Vagina (tissue), 2 donors: ENCODE measurements at regions not wholly inside any gene's neighbourhood (a gene's known extent, or its start where the extent isn't known, plus 50 kb on each side); places are given as distances from the start of the nearest gene placed in this dataset.

Experiments used
- POLR2A ChIP-seq, 2 donors: fragments of 450-650 bp; IDR thresholded peaks; one replicate each; pipeline ENCODE4 v1.6.1; 2017; ENCODE audit warnings: antibody characterized with exemption in 2 of 2, mild to moderate bottlenecking in 2 of 2, moderate library complexity in 2 of 2
- POLR2AphosphoS5 ChIP-seq, 2 donors: sonication (generic); formaldehyde crosslinking; IDR thresholded peaks; one replicate each; pipeline ENCODE4 v1.9.0; 2017; ENCODE audit warnings: antibody characterized with exemption in 2 of 2, mild to moderate bottlenecking in 2 of 2, low read depth in 1 of 2; ENCODE audit not compliant: insufficient read depth in 1 of 2

DNA sequence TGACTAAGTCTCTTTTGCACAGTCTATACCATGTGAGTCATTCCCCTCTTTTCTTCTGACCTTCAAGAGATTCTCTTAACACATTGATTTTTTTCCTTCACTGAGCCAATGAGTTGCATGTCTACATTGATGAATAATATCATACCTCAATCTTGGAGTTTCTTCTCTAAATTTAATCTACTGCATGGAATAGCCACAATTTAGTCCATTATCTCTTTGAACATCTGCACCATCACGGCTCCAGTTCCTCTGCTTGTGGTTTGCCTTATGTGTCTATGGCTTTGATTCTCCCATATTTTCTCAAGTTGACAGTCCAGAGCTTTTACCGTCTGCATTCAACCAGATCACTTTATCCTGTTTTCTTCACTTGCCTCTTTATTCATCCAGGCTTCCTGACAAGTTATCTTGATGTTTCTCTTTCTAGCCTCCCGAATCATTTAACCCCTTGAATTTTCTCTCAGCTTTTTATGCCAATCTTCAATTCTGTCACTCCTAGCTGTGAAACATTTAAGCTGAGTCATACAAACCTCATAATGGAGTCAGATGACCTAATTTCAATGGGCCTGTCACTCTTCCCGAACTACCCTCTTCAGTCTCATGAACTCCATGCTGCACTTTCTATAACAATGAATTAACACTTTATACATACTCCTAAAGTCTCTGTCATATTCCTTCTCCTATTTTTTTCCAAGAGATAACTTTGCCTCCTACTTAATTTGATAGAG is 222.3 kb downstream of the CPE start:
- TF ChIP-seq POLR2AphosphoS5 (IDR thresholded peaks at IDR 0.05; ENCODE audit: insufficient read depth in 1 of 2, low read depth in 1 of 2) (no peak), POLR2A (IDR thresholded peaks at IDR 0.05) (no peak)
